NK-92 treated with Interleukin-12 subunit alpha and Interleukin-12 subunit beta, amount 100 ng/mL, for 24 hours (cell line): ENCODE measurements at regions not wholly inside any gene's neighbourhood (a gene's known extent, or its start where the extent isn't known, plus 50 kb on each side); places are given as distances from the start of the nearest gene placed in this dataset.
A peak's percentile ranks its signal among the peaks of the same experiment; 100 is the strongest.
"Not testable (repeated sequence)": the region's sequence is repeated elsewhere in the genome, so short reads cannot be mapped to it uniquely, and the experiment has no call there.

ENCODE experiments used
- DNase-seq: peaks from one replicate; lab custom pipeline; 2025; lab: John Stamatoyannopoulos, UW

DNA sequence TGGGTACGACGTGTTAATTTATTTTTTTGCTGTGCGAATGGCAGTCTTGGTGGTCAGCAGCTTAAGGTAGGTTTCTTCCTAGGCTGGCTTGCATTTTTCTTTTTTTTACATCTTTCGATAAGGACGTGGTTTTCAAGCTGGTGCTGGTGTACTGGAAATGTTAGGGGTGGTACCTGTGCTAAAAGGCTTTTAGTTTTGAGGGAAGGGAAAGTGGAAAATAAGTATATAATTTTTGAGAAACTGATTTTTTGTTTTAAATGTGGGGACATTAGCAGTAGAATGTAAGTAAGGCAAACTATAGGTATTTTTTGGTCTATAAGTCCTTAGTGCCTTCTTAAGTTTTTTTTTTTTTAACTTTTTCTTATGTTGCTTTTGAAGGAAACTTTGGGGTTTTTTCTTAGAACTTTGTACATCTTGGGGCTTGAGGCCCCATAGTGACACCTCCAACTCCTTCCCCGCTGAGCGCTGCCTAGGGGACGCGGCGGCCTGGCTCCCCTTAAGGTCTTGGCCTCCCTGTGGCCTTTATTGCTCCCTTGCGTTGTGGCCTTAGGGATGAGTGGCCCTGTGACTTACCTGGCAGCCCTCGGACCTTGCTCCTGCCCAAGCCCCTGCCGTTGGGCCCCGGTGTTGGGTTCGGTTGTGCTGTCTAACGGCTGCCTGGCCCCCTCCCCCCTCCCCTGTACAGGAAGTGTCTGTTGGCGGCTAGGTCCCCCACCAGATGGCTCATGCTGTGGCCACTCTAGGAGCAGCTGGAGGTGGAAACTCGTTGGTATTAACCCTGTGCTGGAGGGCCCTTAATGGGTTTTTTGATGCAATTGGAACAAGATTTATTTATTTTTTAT is 88.0 kb upstream of the RPRML start:
- DNase-seq, result peak; percentile 77

DNA sequence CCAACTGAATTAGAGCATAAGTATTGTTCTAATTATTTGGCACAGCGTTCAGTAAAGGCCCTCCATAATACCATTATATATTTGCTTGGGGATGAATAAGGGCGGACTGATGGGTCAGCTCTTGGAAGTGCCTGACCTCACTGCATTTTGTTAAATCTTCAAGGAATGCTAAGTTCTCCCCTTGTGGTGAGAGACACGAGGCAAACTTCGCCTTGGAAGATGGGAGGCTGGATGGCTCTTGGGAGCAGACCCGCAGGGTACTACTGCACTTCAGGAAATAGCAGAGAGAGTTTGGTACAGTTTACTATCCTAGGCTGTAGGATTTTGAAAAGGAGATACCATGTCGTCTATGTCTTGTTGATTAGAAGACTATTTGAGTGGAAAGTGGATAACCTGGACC is 87.0 kb upstream of the RPRML start:
- no peak for DNase-seq

DNA sequence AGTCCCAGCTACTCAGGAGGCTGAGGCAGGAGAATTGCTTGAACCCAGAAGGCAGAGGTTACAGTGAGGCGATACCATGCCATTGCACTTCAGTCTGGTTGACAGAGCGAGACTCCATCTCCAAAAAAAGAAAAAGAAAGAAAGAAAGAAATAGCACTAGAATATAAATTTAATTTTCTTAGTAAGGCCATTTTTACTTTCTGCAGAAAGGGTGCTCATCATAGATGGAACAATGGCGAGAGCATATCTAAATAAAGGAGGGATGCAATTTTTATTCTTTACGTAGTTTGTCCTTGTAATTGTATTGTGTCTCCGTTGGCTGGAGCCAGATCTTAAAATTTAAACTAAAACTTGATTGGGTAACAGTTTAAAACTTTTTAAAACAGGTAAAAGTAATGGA is 85.6 kb upstream of the RPRML start:
- DNase-seq, result no peak

DNA sequence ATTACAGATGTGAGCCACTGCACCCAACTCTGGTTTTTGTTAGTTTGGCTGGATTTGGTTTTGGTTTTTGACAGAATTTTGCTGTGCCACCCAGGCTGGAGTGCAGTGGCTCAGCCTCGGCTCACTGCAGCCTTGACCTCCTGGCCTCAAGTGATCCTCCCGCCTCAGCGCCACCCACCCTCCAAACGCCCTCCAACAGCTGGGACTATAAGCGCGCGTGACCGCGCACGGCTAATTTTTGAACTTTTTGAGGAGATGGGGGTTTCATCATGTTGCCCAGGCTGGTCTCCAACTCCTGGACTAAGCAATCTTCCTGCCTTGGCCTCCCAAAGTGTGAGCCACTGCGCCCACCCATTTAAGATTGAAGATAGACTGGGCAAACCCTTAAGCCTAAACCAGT is 84.4 kb upstream of the RPRML start:
- DNase-seq, result no peak

DNA sequence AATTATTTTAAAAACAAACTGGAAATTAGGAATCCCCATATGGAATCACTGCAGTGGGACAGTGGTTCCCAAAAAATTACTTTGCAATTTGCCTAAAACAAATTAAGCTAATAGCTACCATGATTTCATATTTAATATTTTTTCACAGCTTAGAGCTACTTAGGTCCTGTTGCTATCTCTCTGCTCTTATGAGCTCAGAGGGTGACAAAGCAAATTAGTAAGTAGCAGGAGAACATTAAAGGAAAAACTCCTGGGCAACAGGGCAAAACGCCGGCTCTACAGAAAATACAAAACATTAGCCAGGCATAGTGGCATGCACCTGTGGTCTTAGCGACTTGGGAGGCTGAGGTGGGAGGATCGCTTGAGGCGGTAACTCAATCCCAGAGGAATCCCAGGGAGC is 83.8 kb upstream of the RPRML start:
- DNase-seq, result not testable (repeated sequence)

DNA sequence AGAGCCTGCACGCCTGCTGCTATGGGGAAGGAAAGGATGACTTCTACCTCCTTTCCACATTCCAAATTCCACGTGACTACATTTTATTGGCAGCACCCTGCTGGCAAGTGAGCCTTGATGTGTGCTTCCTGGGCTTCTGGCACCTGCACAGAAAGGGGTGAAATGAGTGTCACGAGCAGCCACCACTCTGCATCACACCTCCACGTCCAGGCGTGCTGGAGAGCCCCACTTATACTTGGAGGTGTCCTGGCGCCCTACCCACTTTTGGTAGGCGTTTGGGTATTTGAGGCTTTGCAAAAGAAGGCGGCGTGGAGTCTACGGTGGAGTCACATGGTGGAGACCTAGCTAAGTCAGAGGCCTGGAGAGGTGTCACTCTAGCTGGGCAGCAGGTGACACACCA is 81.0 kb upstream of the RPRML start:
- DNase-seq, result not testable (repeated sequence)

DNA sequence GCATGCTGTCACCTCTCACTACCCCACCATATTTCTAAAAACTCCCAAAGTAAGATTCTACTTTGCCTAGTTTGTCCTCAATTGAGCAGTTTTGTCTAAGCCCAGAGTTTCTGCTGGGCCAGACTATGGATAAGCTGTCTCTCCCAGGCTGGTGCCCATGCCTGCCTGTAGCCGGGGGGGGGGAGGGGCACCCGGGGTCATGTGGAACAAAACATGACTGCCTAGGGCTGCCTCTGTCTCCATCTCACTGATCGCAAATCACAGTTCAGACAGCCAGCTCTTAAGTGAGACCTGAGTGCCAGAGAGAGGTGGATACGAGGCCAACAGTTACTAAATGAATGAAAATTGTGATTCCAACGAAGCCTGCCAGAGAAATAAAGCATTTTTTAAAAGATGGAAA is 78.8 kb upstream of the RPRML start:
- no peak for DNase-seq

DNA sequence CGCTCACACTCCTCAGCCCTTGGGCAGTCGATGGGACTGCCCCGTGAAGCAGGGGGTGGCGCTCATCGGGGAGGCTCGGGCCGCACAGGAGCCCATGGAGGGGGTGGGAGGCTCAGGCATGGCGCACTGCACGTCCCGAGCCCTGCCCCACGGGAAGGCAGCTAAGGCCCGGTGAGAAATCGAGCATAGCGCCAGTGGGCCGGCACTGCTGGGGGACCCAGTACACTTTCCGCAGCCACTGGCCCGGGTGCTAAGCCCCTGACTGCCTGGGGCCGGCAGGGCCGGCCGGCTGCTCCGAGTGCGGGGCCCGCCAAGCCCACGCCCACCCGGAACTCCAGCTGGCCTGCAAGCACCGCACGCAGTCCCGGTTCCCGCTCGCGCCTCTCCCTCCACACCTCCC is 78.2 kb upstream of the RPRML start:
- DNase-seq, result not testable (repeated sequence)

DNA sequence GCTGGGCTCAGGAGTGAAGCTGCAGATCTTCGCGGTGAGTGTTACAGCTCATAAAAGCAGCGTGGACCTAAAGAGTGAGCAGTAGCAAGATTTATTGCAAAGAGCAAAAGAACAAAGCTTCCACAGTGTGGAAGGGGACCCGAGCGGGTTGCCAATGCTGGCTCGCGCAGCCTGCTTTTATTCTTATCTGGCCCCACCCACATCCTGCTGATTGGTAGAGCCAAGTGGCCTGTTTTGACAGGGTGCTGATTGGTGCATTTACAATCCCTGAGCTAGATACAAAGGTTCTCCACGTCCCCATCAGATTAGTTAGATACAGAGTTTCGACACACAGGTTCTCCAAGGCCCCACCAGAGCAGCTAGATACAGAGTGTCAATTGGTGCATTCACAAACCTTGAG is 77.6 kb upstream of the RPRML start:
- not testable (repeated sequence) for DNase-seq
